SH-SY5Y (cell line): ENCODE measurements at regions not wholly inside any gene's neighbourhood (a gene's known extent, or its start where the extent isn't known, plus 50 kb on each side); places are given as distances from the start of the nearest gene placed in this dataset.

Experiments used
- GATA2 ChIP-seq: IDR thresholded peaks from 2 replicates; pipeline ENCODE4 v1.6.1; 2011; ENCODE audit warnings: mild to moderate bottlenecking, low read depth, low read length
- GATA3 ChIP-seq: IDR thresholded peaks from 2 replicates; pipeline ENCODE4 v1.6.1; 2011; ENCODE audit warnings: low read depth, mild to moderate bottlenecking, low read length, moderate library complexity

GRCh38 chr2:62287899-62288880 is 92.3 kb downstream of the B3GNT2 start:
- TF ChIP-seq GATA3 (no peak), GATA2 (0 out of 2 replicates have a peak, but pooled peaks have one; percentile 25)
